HG02852 (cell line): ENCODE measurements at regions not wholly inside any gene's neighbourhood (a gene's known extent, or its start where the extent isn't known, plus 50 kb on each side); places are given as distances from the start of the nearest gene placed in this dataset.

Experiments used
- ATAC-seq: cut with Tn5 transposase; IDR thresholded peaks from one replicate; pipeline ENCODE4 v1.9.1; 2021; ENCODE audit warnings: mild to moderate bottlenecking, moderate library complexity; ENCODE audit not compliant: unreplicated experiment

DNA sequence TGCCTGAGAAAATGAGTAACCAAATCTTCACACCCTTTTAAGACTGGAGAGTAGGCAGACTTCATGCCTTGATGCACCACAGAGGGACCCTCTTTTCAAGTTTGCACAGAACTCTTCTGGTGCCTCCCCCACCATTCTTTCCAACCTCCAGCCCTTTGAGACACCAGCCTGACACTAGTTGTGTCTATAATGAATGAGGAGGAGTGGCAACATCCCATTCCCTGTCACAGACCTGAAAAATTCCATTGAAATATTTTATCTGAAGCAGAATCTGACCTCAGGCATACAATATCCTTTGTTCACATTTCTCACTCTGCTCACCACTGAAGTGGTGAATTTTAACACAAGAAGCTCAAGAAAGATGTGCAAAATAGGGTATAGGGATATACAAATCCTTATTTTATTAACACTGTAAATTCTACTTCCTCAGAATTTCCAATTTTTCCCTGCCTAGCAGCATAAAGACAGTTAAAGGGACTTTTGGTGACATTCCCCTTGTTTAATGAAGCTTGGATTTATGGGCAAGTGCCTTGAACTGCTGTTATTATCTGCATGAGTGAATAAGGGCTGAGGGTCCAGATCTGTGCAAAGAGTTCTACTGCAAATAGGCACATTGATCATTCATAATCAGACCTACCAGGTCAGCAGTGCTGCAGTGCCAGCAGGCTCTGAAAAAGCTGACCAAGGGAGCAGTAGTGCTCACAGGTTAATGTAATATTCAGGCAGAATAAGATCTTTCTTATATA is 149.9 kb upstream of the PAQR3 start:
- ATAC-seq = no peak

GRCh38 chr4:79087071-79087470 is 147.8 kb upstream of the PAQR3 start:
- ATAC-seq = no peak

- ATAC-seq = no peak
These were observed 144.3 kb upstream of the PAQR3 start for GRCh38 chr4:79083406-79084010.

DNA sequence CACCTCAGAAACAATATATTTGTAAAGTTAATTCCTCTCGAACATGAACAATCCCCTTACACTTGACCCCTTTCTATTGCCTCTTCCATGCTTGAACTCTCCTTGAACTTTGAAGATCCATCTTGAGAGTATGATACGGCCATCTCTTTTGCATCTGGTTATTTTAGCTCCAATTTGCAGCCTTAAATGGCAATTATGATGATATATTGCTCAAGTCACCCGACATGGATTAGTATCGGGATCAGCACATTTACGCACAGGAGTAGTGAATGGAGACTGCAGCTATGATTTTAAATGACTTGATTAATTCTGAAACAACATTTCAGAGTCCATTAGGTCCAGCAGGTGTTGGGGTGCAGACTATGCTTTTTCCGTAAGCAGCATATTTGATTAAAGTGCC is 143.8 kb upstream of the PAQR3 start:
- no peak for ATAC-seq

DNA sequence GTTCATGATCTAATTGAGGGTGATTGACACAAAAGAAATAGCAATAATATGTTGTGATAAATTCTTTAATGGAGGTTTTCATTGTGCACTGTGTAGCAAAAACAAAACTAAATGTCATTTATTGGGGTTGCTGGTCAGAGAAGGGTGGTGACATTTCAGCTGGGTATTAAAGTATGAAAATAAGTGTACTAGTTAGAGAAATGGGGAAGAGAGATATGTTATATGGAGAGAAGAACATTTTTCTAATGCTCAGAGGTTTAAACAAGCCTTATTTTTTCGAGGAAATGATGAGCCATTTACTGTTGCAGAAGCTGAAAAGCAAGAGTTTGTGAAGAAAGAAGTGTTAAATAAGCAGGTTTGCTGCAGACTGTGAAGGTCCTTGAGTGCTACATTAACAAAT is 142.7 kb upstream of the PAQR3 start:
- ATAC-seq = no peak

- no peak for ATAC-seq
These were observed 139.1 kb upstream of the PAQR3 start for GRCh38 chr4:79078339-79078738.

GRCh38 chr4:79074040-79074439 is 134.8 kb upstream of the PAQR3 start:
- no peak for ATAC-seq

GRCh38 chr4:79073471-79073870 is 134.2 kb upstream of the PAQR3 start:
- no peak for ATAC-seq

DNA sequence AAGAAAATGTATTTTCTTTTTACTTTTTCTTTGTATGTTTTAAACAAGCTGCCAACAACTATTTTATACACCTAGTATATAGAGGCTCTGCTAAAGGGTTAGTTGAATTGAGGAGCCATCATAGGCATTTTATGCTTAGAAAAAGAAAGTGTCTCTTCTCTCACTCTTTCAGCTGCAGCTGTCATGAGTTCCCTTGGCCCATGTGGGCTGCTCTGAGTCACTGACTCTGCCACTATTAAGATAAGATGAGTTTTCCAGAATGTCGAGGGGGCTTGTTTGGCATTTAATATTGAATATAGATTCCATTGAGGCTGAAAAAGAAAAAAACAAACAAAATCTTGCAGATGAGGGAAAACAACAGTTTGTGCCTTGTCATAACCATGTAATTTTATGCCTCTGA is 126.0 kb upstream of the PAQR3 start:
- no peak for ATAC-seq

DNA sequence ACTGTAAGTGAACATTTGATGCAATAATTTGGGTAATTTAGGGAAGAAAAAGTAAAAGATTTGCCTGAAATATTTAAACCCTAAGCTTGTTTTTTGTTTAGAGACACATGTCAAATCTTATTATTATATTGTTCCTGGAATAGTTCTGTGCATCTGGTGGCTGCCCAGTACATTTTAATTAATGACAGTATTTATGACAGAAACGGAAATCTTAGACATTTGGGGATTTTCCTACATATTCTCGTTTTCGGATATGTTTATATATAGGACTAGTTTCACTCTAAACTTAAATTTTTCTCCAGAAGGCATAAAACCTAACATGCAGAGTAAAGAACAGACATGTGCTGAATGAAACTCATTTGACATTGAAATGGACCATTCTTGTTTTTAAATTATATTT is 125.6 kb upstream of the PAQR3 start:
- ATAC-seq = no peak

GRCh38 chr4:79059631-79060399 is 120.6 kb upstream of the PAQR3 start:
- ATAC-seq = no peak

- no peak for ATAC-seq
These were observed 118.5 kb upstream of the PAQR3 start for GRCh38 chr4:79057772-79058171.

DNA sequence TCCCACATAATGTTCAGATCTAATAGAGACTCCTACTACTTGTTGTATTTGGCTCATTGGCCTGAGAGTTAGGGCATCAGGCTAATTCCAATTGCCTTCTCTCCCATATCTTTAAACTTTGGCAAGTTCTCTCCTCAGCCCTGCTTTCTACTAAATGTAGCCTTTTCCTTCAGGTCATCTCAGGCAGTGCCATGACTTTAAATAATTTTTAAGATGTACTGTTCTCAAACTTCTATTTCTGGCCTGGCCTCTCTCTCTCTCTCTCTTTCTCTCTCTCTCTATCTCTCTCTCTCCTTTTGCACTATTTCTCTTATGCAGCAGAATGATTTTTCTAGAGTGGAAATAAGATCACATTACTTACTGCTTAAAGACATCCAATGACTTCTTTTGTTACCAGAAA is 114.5 kb upstream of the PAQR3 start:
- no peak for ATAC-seq

DNA sequence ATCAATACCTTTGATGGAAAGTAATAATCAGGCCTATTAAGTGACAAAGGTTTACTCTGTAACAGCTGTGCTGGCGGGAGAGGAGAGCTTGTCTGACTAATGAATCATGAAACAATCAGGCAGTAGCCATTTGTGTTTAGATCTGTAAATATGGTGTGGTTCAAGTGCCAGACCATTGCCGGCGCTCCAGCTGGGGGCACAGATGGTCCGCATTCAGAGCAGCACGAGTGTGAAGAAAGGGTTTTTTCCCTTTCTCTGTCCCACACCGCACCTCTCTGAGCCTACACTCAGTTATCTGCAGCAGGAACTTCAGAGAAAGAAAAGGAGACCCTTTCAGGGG is 111.3 kb upstream of the PAQR3 start:
- no peak for ATAC-seq

DNA sequence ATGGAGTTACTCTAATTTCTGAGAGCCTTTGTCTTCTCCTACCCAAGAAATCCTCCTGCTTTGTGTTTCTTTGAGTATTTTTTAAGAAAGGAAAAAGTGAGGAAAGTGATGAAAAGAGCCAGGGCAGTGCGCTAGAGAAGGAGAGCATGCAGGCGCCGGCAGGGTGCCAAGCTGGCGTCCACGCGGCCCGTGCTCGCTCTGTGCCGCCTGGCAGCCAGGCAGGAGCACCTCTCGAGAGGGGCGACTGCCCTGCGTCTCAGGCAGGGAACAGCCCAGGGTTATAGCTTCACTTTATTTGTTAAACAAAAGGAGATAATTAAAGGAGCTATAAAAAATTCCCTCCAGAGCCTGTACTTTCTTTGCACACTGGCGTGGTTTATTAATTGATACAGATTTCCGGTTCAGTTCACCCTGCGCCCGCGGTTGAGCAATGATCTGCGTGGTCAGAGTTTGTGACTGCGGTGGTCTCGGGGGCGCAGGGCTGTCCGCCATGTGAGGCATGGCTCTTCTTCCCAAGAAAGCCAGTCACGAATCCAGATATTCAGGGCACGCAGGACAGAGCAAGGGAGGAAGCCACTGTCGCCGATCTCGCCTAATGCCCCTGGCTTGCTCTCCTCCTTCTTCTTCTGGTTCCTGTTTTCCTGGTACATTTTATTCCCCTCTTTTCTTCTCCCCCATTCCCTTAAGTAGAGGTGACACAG is 110.8 kb upstream of the PAQR3 start:
- no peak for ATAC-seq

DNA sequence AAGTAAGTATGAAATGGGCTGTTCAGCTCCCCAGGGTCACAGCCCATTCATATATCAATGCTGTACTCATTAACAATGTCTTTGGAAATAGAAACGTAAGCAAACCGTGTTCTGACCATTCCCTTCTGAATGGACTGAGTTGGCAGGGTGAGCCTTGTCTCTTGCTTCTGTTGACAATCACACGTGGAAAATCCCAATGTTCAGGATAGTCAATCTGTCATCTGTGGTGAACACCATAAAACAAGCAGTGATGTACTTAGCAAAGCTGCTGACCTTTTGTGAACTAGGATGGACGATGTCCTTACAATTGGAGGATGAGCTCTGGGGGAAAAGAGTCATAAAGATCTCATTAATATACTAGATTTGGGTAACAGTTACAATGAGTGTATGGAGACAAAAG is 109.6 kb upstream of the PAQR3 start:
- ATAC-seq = no peak

DNA sequence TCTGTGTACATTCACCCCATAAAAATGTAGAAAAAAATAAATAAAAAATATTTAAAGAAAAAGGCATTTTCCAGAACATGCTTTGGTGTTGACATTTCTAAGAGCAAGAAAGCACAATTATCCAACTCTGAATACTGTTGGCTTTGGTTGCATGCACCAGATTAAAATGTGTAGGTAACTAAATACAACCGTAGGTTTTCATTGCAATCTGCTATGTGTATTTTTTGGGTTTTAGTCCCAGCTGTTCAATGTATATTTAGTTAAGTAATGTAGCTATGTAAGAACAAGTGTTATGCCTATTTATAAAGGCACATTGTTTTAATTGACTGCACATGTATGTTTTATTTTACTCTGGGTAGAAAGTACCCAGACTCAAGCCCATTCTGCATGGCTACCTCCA is 108.1 kb upstream of the PAQR3 start:
- no peak for ATAC-seq

- no peak for ATAC-seq
These were observed 106.9 kb upstream of the PAQR3 start for GRCh38 chr4:79046016-79046592.

GRCh38 chr4:79044141-79044659 is 105.0 kb upstream of the PAQR3 start:
- ATAC-seq = no peak

DNA sequence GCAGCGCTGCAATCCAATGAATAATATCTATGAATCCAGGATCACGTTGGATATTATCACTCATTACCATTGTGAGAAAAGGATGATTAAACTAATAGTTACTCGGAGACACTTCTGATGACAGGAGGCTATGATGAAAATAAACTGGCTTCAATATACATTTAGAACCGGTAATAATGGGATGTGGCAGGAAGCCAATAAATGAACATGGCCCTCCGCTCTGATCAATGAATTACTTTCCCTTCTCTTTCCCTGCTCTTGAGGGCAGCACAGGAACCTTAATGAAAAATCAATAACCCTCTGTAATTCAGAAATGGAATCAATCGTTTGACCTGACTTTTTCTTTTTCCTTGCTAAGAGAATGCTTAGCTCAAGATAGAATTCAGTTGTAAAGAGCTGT is 103.9 kb upstream of the PAQR3 start:
- ATAC-seq = no peak

- no peak for ATAC-seq
These were observed 102.9 kb upstream of the PAQR3 start for GRCh38 chr4:79042079-79042674.
